PC-9 (cell line): ENCODE measurements at regions not wholly inside any gene's neighbourhood (a gene's known extent, or its start where the extent isn't known, plus 50 kb on each side); places are given as distances from the start of the nearest gene placed in this dataset.

ENCODE experiments used
- EZH2 ChIP-seq: fragments of 200-600 bp; sonication (generic); IDR thresholded peaks from 2 replicates; pipeline ENCODE4 v1.8.0; 2017; ENCODE audit warnings: antibody characterized with exemption, low read depth
- TF ChIP-seq, protein P1 (sequence below): fragments of 200-600 bp; sonication (generic); conservative IDR thresholded peaks from 2 replicates; pipeline ENCODE4 v1.6.1; 2017; ENCODE audit warnings: mixed run types, antibody characterized with exemption, mild to moderate bottlenecking, moderate library complexity

DNA sequence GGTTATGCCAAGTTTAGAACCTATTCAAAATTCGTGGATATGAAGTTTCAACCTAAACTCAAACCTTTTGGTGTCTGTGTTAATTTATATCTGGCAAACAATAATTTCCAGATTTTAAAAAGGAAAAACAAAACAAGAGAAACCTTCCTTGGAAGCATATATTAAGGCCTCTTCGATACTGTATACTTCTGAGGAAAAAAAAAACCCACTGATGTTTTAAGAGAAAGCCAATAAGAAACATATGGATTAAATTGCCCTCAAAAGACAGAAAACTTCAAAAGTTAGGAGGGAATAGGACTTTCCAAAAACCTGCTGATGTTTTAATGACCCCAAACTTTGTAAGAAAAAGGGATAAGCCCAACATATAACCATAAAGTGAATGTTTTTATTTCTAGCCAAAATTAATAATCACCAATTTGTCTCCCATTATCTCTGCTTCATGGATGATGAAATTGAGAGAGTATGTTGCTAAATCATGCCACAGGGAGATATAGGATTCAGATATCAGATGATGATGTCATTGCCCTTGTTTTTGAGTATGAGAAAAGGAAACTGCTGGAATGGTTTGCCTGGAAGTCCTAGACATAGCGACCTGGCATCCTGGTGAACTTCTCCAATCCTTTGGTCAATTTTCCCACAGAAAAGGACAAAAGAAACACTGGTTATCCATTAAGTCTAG is 423.9 kb downstream of the DMRT2 start:
- TF ChIP-seq EZH2, result no peak
- TF ChIP-seq, protein P1, sequence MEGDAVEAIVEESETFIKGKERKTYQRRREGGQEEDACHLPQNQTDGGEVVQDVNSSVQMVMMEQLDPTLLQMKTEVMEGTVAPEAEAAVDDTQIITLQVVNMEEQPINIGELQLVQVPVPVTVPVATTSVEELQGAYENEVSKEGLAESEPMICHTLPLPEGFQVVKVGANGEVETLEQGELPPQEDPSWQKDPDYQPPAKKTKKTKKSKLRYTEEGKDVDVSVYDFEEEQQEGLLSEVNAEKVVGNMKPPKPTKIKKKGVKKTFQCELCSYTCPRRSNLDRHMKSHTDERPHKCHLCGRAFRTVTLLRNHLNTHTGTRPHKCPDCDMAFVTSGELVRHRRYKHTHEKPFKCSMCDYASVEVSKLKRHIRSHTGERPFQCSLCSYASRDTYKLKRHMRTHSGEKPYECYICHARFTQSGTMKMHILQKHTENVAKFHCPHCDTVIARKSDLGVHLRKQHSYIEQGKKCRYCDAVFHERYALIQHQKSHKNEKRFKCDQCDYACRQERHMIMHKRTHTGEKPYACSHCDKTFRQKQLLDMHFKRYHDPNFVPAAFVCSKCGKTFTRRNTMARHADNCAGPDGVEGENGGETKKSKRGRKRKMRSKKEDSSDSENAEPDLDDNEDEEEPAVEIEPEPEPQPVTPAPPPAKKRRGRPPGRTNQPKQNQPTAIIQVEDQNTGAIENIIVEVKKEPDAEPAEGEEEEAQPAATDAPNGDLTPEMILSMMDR, result no peak
